Fibroblast of gingiva (primary cell): ENCODE measurements at regions not wholly inside any gene's neighbourhood (a gene's known extent, or its start where the extent isn't known, plus 50 kb on each side); places are given as distances from the start of the nearest gene placed in this dataset.
"Not testable (repeated sequence)": the region's sequence is repeated elsewhere in the genome, so short reads cannot be mapped to it uniquely, and the experiment has no call there.

ENCODE experiments used
- DNase-seq: peaks from one replicate; pipeline ENCODE4 v3.0.0-alpha.2; 2011; ENCODE audit warnings: low read depth

GRCh38 chr2:106009096-106009495, 185.0 kb downstream of the UXS1 start:
- DNase-seq, result no peak

- DNase-seq, result no peak
Observed at GRCh38 chr2:106004851-106005250, 189.2 kb downstream of the UXS1 start.

DNA sequence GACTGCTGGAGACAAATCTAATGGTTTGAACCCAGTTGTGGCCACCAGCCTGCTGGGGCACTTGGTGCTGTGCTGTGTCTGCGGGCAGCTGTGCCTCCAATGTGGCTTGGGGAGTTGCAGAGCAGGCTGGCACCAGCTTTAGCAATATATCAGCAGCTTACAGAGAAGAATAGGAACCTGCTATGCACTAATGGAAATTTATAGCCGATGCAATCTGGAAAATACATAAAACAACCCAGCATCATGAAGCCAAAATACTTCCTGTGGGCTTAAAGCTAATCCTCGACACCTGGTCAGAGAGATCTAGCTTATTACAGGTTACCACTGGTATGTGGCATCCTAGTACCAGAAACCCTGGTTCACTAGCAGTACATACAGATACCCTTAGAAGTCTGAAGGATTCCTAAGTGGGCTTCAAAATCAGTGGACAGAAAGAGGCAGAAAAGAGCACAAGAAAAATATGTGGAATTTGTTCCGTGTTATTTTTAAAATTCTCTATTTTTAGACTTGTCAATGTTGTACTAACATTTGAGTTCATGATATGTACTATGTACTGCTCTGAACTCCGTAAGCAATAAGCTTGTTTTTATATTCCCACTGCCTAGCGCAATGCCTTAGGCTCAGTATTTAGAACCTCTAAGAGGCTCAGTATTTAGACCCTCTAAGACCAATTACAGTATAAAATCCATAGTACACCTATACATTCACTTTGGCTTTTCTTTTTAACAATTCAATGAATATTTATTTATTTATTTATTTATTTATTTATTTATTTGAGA, 194.7 kb downstream of the UXS1 start:
- no peak for DNase-seq

GRCh38 chr2:105997711-105998110, 196.4 kb downstream of the UXS1 start:
- DNase-seq, result no peak

DNA sequence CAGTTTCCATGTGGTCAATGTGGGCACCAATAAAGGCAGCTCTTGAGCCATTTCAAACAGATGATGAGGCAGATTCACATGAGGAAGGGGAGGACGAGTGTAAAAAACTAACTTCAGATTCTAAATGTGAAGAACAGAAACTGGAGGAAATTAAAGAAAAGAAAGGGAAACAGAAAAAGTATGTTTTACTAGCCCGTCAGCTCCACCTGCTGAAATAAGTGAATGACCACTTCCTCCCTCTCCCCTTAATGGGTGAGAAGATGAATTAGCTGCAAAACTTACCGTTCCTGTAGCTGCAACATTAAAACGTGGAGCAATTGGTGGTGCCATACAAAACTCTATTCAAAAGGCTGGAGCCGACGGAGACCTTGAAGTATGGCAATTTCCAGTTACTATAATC, 203.5 kb downstream of the UXS1 start:
- DNase-seq, result no peak

- DNase-seq, result not testable (repeated sequence)
Observed at GRCh38 chr2:105989803-105990202, 204.3 kb downstream of the UXS1 start.

DNA sequence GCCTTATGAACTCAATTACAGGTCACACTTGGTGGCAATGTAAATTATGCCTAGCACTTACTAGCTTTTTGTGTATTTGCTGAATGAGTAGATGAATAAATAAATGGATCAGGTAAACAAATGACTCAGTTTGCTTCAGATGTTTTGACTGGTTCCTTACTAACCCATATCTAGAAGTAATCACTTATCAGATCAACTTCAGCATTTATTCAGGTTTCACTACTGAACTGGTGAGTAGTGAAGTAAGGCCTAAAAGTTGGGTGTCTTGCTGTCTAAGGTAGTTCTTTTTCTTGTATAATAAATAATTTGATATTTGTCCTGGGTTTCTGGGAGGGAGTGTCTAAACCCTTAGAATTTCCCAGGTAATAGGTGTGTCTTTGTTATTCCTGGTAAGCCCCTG, 205.0 kb downstream of the UXS1 start:
- DNase-seq, result no peak

- DNase-seq, result no peak
Observed at GRCh38 chr2:105977807-105978206, 216.3 kb downstream of the UXS1 start.

DNA sequence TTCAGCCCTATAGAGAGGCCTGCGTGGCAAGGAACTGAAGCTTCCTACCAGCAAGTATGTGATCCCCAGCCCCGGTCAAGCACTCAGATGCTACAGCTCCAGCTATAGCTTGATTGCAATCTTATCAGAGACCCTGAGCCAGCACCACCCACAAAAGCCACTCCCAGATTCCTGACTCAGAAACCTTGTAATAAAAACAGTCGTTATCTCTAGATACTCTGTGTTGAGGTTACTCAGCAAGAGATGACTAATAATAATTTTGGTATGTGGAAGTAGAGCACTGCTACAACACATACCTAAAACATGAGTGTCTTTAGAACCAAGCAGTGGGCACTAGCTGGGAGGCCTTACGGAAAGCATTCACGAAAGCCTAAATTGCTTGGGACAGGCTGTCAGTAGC, 216.9 kb downstream of the UXS1 start:
- DNase-seq, result no peak

DNA sequence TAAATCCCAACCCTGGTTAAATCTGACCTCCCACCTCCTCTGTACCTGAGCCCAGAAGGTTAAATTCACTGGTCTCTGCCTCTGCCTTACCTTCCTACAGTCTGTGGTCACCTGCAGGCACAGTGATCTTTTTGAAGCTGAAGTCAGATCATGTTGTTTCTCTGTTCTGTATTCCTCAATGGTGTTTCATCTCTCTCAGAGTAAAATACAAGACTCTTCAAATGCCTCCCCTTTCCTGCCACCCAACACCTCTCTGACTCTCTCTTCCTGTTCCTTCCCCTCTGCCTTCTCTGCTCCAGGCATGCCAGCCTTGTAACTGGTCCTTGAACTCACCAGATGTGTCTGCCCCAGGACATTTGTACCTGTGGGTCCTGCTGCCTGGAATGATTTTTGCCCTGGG, 219.3 kb downstream of the UXS1 start:
- no peak for DNase-seq

DNA sequence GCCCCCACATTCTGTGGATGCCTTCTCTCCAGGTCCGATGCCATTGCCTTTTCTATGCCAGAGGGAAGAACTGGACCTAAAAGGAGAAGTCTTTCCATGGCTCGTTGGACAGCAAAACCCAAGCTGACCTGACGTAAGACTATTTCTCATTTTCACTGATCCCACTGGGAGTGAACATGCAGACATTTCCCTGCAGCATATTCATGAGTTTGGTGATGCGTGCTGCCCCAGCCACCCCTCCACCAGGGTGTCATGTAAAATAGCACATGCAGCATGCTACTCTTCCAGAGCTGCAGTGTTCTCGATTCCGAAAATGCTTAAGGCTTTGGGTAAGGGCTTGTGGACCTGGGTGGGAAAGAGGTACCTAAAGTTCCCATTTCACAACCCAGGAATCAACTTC, 221.2 kb downstream of the UXS1 start:
- DNase-seq, result no peak

DNA sequence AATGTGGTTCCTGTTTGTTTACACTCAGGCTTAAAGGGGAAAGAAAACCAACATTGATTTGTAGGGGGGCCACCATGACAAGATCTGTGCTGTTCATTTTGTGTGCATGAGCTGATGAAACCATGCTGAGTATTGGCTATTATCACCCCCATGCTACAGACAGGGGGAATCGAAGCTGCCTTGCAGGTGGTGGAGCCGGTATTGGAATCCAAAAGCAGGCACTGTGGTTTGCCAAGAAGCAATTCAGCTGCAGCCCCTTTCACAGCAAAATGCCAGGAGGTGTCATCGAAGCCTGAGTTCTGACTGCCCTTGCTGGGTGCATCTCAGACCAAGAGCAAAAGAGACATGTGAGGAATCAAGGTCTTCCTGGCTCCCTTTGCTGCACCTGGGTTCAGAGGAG, 221.9 kb downstream of the UXS1 start:
- DNase-seq, result no peak

GRCh38 chr2:105969552-105969951, 224.5 kb downstream of the UXS1 start:
- no peak for DNase-seq

- DNase-seq, result no peak
Observed at GRCh38 chr2:105962221-105962620, 217.5 kb downstream of the NCK2 start.

DNA sequence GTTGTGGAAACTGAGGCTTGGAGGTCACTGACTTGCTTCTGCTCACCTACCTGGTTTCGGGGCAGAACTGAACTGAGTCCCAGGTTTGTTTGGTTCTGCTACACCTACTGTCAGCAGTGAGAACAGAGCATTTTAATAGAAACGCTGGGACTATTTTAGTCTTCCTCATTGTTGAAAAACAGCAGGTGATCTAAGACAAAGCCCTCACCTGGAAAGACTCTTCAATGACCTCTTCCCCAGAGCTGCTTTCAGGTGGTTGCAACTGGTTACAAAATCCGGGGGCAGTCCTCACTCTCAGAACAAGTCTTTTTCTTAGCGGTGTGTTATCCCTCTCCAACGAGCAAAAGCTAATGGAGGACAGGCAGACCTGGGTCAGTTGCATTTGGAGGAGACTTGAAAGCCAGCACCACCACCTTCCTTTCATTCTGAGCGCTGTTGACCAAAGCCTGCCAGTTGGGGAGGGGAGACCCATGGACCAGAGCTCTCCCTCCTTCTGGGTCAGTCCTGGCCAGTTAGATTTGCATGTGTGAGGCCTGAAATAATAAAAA, 217.0 kb downstream of the NCK2 start:
- DNase-seq, result no peak

DNA sequence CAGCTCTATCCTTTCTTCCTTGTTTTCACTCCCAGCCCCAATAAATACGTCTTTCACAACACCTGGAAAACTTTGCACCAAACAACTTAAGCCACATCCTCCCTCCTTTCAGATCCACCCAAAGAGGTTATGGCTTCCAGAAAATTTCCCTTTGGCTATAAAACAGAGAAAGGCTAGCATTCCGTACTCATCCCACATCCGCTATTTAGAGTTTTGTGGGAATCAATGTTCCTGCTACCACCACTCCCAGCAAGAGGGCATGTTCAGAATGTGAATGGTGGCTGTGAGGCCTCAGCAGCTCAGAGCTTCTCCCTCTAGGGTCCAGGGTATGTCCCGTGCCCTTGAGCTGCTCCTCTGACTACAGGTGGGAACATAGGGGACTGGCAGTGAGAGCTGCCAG, 214.6 kb downstream of the NCK2 start:
- DNase-seq, result no peak

GRCh38 chr2:105954891-105955290, 210.2 kb downstream of the NCK2 start:
- no peak for DNase-seq

DNA sequence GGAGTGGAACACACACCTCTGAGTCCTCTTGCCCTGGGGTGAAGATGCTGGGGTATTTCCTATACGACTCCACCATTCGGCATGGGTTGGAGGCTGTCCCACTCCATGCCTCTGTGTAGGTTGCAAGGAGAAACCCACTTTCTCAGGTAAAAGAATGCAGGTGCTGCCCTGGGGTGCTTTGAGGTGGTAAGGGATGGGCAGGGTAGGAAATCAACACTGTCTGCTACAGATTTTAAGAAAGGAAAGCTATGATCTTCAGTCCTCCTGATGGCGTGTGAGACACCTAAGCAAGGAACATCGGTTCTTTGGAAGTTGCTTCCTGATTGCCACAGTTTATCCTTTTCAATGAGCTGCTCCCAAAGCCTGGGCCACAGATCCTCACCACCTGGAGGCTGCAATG, 209.2 kb downstream of the NCK2 start:
- no peak for DNase-seq

- DNase-seq, result no peak
Observed at GRCh38 chr2:105952131-105952530, 207.4 kb downstream of the NCK2 start.

DNA sequence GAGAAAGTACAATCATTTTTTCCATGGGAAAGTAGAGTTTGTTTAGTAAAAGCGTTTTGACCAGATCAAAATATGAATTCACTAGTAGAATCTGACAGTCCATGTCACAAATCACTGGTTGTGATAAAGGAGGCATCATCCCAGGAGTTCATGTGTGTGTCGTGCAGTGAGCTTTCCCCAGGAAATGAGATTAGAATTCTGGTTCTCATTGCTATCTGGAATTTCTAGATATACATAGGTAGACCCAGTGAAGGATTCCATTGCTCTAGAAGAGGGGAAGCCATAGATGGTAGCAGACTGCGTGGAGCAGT, 206.6 kb downstream of the NCK2 start:
- no peak for DNase-seq

GRCh38 chr2:105950521-105951383, 206.0 kb downstream of the NCK2 start:
- no peak for DNase-seq

GRCh38 chr2:105943977-105944376, 199.3 kb downstream of the NCK2 start:
- DNase-seq, result no peak
